GM23248 (cell line): ENCODE measurements at regions not wholly inside any gene's neighbourhood (a gene's known extent, or its start where the extent isn't known, plus 50 kb on each side); places are given as distances from the start of the nearest gene placed in this dataset.

Experiments used
- EZH2 ChIP-seq: fragments of 200-600 bp; sonication (generic); IDR thresholded peaks from 2 replicates; pipeline ENCODE4 v1.6.1; 2018; ENCODE audit warnings: antibody characterized with exemption, mild to moderate bottlenecking; ENCODE audit not compliant: insufficient read depth, poor library complexity, severe bottlenecking
- EZH2phosphoT487 ChIP-seq: fragments of 200-600 bp; sonication (generic); IDR thresholded peaks from 2 replicates; pipeline ENCODE4 v1.6.1; 2018; ENCODE audit warnings: antibody characterized with exemption, moderate library complexity, mild to moderate bottlenecking, low read depth; ENCODE audit not compliant: insufficient read depth

DNA sequence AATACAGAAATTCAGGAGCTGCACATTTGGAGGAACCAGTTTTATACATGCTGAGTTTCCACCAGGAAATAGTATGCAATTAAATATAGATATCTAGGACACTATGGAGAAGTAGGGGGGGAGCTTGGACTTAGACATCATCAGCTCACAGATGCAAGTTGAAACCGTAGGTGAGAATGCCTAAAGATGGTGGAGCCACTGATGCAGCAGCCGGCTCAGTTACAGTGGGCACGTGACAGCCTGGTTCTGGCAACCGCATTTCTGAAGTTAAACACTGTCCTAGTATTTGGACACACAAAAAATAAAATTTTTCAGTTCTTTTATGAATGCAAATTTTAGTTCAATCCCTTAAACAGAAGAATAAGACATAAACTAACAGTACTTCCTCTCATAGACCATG lies 91.5 kb upstream of the FRY start:
- TF ChIP-seq EZH2phosphoT487 (no peak), EZH2 (no peak)
